ENCODE measurements at regions not wholly inside any gene's neighbourhood (a gene's known extent, or its start where the extent isn't known, plus 50 kb on each side); places are given as distances from the start of the nearest gene placed in this dataset.

GRCh38 chr6:4301871-4302270 is 166.5 kb upstream of the ECI2 start:
- DNase-seq (ENCODE audit: low read depth), result no peak
- TF ChIP-seq CTCF (IDR thresholded peaks at IDR 0.05; ENCODE audit: insufficient read depth, low read depth, low read length), result no peak
- no peak overlapping the region for H3K4me3 ChIP-seq (ENCODE audit: low read depth, low read length)

GRCh38 chr6:4300917-4301316 is 165.5 kb upstream of the ECI2 start:
- no peak overlapping the region for H3K4me3 ChIP-seq (ENCODE audit: low read depth, low read length)
- DNase-seq (ENCODE audit: low read depth), result no peak
- no peak for TF ChIP-seq CTCF (IDR thresholded peaks at IDR 0.05; ENCODE audit: insufficient read depth, low read depth, low read length)

GRCh38 chr6:4299476-4299875 is 164.1 kb upstream of the ECI2 start:
- no peak for TF ChIP-seq CTCF (IDR thresholded peaks at IDR 0.05; ENCODE audit: insufficient read depth, low read depth, low read length)
- no peak overlapping the region for H3K4me3 ChIP-seq (ENCODE audit: low read depth, low read length)
- DNase-seq (ENCODE audit: low read depth), result no peak

GRCh38 chr6:4297348-4297747 is 162.0 kb upstream of the ECI2 start:
- no peak overlapping the region for H3K4me3 ChIP-seq (ENCODE audit: low read depth, low read length)
- DNase-seq (ENCODE audit: low read depth), result no peak
- no peak for TF ChIP-seq CTCF (IDR thresholded peaks at IDR 0.05; ENCODE audit: insufficient read depth, low read depth, low read length)

- DNase-seq (ENCODE audit: low read depth), result no peak
- TF ChIP-seq CTCF (IDR thresholded peaks at IDR 0.05; ENCODE audit: insufficient read depth, low read depth, low read length), result no peak
- no peak overlapping the region for H3K4me3 ChIP-seq (ENCODE audit: low read depth, low read length)
Measured at GRCh38 chr6:4296552-4296951, 161.2 kb upstream of the ECI2 start.

- no peak for DNase-seq (ENCODE audit: low read depth)
- TF ChIP-seq CTCF (IDR thresholded peaks at IDR 0.05; ENCODE audit: insufficient read depth, low read depth, low read length), result no peak
- H3K4me3 ChIP-seq (ENCODE audit: low read depth, low read length), result no peak overlapping the region
Measured at GRCh38 chr6:4295783-4296155, 160.4 kb upstream of the ECI2 start.

GRCh38 chr6:4295058-4295782 is 159.8 kb upstream of the ECI2 start:
- DNase-seq (ENCODE audit: low read depth), result no peak
- no peak overlapping the region for H3K4me3 ChIP-seq (ENCODE audit: low read depth, low read length)
- no peak for TF ChIP-seq CTCF (IDR thresholded peaks at IDR 0.05; ENCODE audit: insufficient read depth, low read depth, low read length)

Measured in fibroblast of villous mesenchyme (primary cell).